Mesendoderm (in vitro differentiated cells): ENCODE measurements at regions not wholly inside any gene's neighbourhood (a gene's known extent, or its start where the extent isn't known, plus 50 kb on each side); places are given as distances from the start of the nearest gene placed in this dataset.

Source experiments
- DNase-seq: peaks from one replicate; pipeline ENCODE4 v3.0.0; 2013
- H2AK5ac ChIP-seq: 2 replicates; pipeline ENCODE4 v1.6.1; 2013; ENCODE audit warnings: low read length, inconsistent platforms
- H2BK120ac ChIP-seq: 2 replicates; pipeline ENCODE4 v1.6.1; 2013; ENCODE audit warnings: low read depth, mild to moderate bottlenecking, low read length, moderate library complexity, mixed read lengths
- H2BK15ac ChIP-seq: replicated peaks from 2 replicates; pipeline ENCODE4 v1.6.1; 2013; ENCODE audit warnings: low read depth, mild to moderate bottlenecking, moderate library complexity
- H2BK5ac ChIP-seq: 2 replicates; pipeline ENCODE4 v1.6.1; 2013; ENCODE audit warnings: low read length, inconsistent platforms
- H3K18ac ChIP-seq: 2 replicates; pipeline ENCODE4 v1.6.1; 2013; ENCODE audit warnings: mild to moderate bottlenecking, low read length, mixed read lengths
- H3K23ac ChIP-seq: one replicate; pipeline ENCODE4 v1.6.1; 2013; ENCODE audit warnings: low read length
- H3K27ac ChIP-seq: 2 replicates; pipeline ENCODE4 v1.5.1; 2013; ENCODE audit warnings: low read depth, mild to moderate bottlenecking, inconsistent platforms, low read length, moderate library complexity
- H3K27me3 ChIP-seq: 2 replicates; pipeline ENCODE4 v1.6.1; 2013; ENCODE audit warnings: low read length, control low read depth, mild to moderate bottlenecking, inconsistent platforms; ENCODE audit not compliant: insufficient read depth, poor library complexity
- H3K36me3 ChIP-seq: 2 replicates; pipeline ENCODE4 v1.6.1; 2013; ENCODE audit warnings: low read length, inconsistent platforms; ENCODE audit not compliant: control insufficient read depth, insufficient read depth
- H3K4ac ChIP-seq: one replicate; pipeline ENCODE4 v1.6.1; 2013; ENCODE audit warnings: low read depth, mild to moderate bottlenecking, low read length, moderate library complexity
- H3K4me1 ChIP-seq: 2 replicates; pipeline ENCODE4 v1.6.1; 2013; ENCODE audit warnings: low read depth, low read length, inconsistent platforms; ENCODE audit not compliant: control insufficient read depth
- H3K4me2 ChIP-seq: 2 replicates; pipeline ENCODE4 v1.6.1; 2013; ENCODE audit warnings: low read length
- H3K4me3 ChIP-seq: 2 replicates; pipeline ENCODE4 v1.5.1; 2013; ENCODE audit warnings: mild to moderate bottlenecking, low read length
- H3K56ac ChIP-seq: one replicate; pipeline ENCODE4 v1.6.1; 2013; ENCODE audit warnings: low read length
- H3K79me1 ChIP-seq: 2 replicates; pipeline ENCODE4 v1.6.1; 2013; ENCODE audit warnings: low read length, inconsistent platforms
- H3K79me2 ChIP-seq: 2 replicates; pipeline ENCODE4 v1.6.1; 2013; ENCODE audit warnings: mild to moderate bottlenecking, low read length; ENCODE audit not compliant: control insufficient read depth, insufficient read depth
- H3K9ac ChIP-seq: 2 replicates; pipeline ENCODE4 v1.6.1; 2013; ENCODE audit warnings: low read length, inconsistent platforms
- H4K5ac ChIP-seq: one replicate; pipeline ENCODE4 v1.6.1; 2013; ENCODE audit warnings: low read length
- H4K8ac ChIP-seq: one replicate; pipeline ENCODE4 v1.6.1; 2013; ENCODE audit warnings: low read depth, mild to moderate bottlenecking, control low read depth, low read length, moderate library complexity
- WGBS: extraction: QIAGEN DNeasy Blood & Tissue Kit; methylation state at CpG from one replicate; pipeline ENCODE4 v1.1.7; 2013; ENCODE audit warnings: low lambda C conversion rate, missing lambda C conversion rate; ENCODE audit not compliant: insufficient coverage; ENCODE audit errors: extremely low coverage; 5-methylcytosine and 5-hydroxymethylcytosine counted together

GRCh38 chr4:25513814-25514213, 136.8 kb downstream of the ANAPC4 start:
- no peak overlapping the region for H3K23ac ChIP-seq
- H3K56ac ChIP-seq, result no peak overlapping the region
- DNase-seq, result no peak
- no peak overlapping the region for H3K18ac ChIP-seq
- H3K9ac ChIP-seq, result no peak overlapping the region
- no peak overlapping the region for H2BK120ac ChIP-seq
- H3K4me1 ChIP-seq, result no peaks in the 10 kb centered on the region
- no peak overlapping the region for H2AK5ac ChIP-seq
- WGBS, result no CpG with 5 or more reads among the region's 4 CpGs
- no peak overlapping the region for H2BK15ac ChIP-seq
- no peak overlapping the region for H2BK5ac ChIP-seq
- no peak overlapping the region for H3K27ac ChIP-seq
- H3K4ac ChIP-seq, result no peak overlapping the region
- no peaks in the 10 kb centered on the region for H3K27me3 ChIP-seq
- H3K79me1 ChIP-seq, result no peaks in the 10 kb centered on the region
- H3K4me2 ChIP-seq, result no peak overlapping the region
- H3K4me3 ChIP-seq, result no peak overlapping the region
- H3K36me3 ChIP-seq, result no peaks in the 10 kb centered on the region
- H4K8ac ChIP-seq, result no peak overlapping the region
- H4K5ac ChIP-seq, result no peak overlapping the region
- no peaks in the 10 kb centered on the region for H3K79me2 ChIP-seq

DNA sequence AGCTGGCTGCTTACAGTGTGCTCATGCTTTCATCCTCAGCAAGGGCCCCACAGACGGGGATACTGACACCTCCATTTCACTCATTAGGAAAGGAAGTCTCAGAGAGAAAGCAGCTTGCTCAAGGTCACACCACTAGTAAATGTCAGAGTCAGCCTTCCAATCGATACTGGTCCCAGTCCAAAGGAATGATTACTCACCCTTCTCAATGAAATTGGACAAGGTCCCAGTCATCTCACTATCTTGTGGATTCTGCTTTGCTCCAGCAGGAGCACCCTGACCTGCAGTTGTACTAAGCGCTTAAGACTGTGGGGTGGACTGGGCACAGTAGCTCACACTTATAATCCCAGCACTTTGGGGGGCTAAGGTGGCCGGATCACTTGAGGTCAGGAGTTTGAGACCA, 132.2 kb upstream of the SLC34A2 start:
- H4K5ac ChIP-seq, result no peak overlapping the region
- H3K23ac ChIP-seq, result no peak overlapping the region
- no peak overlapping the region for H2BK5ac ChIP-seq
- H3K9ac ChIP-seq, result no peak overlapping the region
- no peaks in the 10 kb centered on the region for H3K79me1 ChIP-seq
- no peaks in the 10 kb centered on the region for H3K79me2 ChIP-seq
- H3K27me3 ChIP-seq, result no peaks in the 10 kb centered on the region
- H4K8ac ChIP-seq, result no peak overlapping the region
- no peak overlapping the region for H2BK120ac ChIP-seq
- H3K4me1 ChIP-seq, result no peaks in the 10 kb centered on the region
- WGBS, result no CpG with 5 or more reads among the region's 4 CpGs
- H2AK5ac ChIP-seq, result no peak overlapping the region
- no peak overlapping the region for H3K4me2 ChIP-seq
- H3K18ac ChIP-seq, result no peak overlapping the region
- no peaks in the 10 kb centered on the region for H3K36me3 ChIP-seq
- H3K27ac ChIP-seq, result no peak overlapping the region
- H3K4me3 ChIP-seq, result no peak overlapping the region
- H3K56ac ChIP-seq, result no peak overlapping the region
- no peak overlapping the region for H2BK15ac ChIP-seq
- no peak for DNase-seq
- no peak overlapping the region for H3K4ac ChIP-seq

- no peaks in the 10 kb centered on the region for H3K27me3 ChIP-seq
- H2BK5ac ChIP-seq, result no peak overlapping the region
- H3K9ac ChIP-seq, result no peak overlapping the region
- no peak overlapping the region for H2BK120ac ChIP-seq
- no CpG with 5 or more reads among the region's 2 CpGs for WGBS
- no peak overlapping the region for H2AK5ac ChIP-seq
- no peak for DNase-seq
- no peak overlapping the region for H3K18ac ChIP-seq
- no peak overlapping the region for H4K8ac ChIP-seq
- no peaks in the 10 kb centered on the region for H3K36me3 ChIP-seq
- no peak overlapping the region for H3K23ac ChIP-seq
- H3K27ac ChIP-seq, result no peak overlapping the region
- H2BK15ac ChIP-seq, result no peak overlapping the region
- H4K5ac ChIP-seq, result no peak overlapping the region
- no peak overlapping the region for H3K4ac ChIP-seq
- H3K4me3 ChIP-seq, result no peak overlapping the region
- no peak overlapping the region for H3K56ac ChIP-seq
- no peak overlapping the region for H3K4me2 ChIP-seq
- H3K79me2 ChIP-seq, result no peaks in the 10 kb centered on the region
- no peaks in the 10 kb centered on the region for H3K4me1 ChIP-seq
- H3K79me1 ChIP-seq, result no peaks in the 10 kb centered on the region
Observed at GRCh38 chr4:25524663-25525062, 131.0 kb upstream of the SLC34A2 start.

- Histone ChIP-seq H3K56ac (no peak overlapping the region), H3K9ac (no peak overlapping the region), H3K18ac (no peak overlapping the region), H3K4me1 (no peaks in the 10 kb centered on the region), H3K36me3 (no peaks in the 10 kb centered on the region), H3K23ac (no peak overlapping the region), H2BK5ac (no peak overlapping the region), H3K4ac (no peak overlapping the region), H3K4me2 (no peak overlapping the region), H4K8ac (no peak overlapping the region), H3K79me1 (no peaks in the 10 kb centered on the region), H3K79me2 (no peaks in the 10 kb centered on the region), H2BK120ac (no peak overlapping the region), H3K4me3 (no peak overlapping the region), H3K27ac (no peak overlapping the region), H4K5ac (no peak overlapping the region), H2AK5ac (no peak overlapping the region), H2BK15ac (no peak overlapping the region), H3K27me3 (no peaks in the 10 kb centered on the region)
- no CpG with 5 or more reads among the region's 6 CpGs for WGBS
- no peak for DNase-seq
Observed at GRCh38 chr4:25525896-25526295, 129.8 kb upstream of the SLC34A2 start.

- H3K18ac ChIP-seq, result no peak overlapping the region
- WGBS, result no CpG with 5 or more reads among the region's 1 CpG
Observed at GRCh38 chr4:25527034-25527433, 128.6 kb upstream of the SLC34A2 start.

DNA sequence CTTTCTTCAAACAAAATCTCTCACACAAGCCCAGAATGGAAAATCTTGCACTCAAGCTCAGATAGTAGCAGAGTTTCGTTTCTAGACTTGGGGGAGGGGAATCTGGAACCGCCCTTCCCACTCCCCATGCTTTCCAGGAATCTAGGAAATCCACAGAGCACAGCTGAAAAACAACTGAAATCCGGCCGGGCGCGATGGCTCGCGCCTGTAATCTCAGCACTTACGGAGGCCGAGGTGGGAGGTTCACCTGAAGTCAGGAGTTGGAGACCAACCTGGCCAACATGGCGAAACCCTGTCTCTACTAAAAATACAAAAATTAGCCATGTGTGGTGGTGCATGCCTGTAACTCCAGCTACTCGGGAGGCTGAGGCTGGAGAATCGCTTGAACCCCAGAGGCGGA, 127.3 kb upstream of the SLC34A2 start:
- no CpG with 5 or more reads among the region's 14 CpGs for WGBS
- no peaks in the 10 kb centered on the region for H3K4me1 ChIP-seq
- no peak overlapping the region for H3K4me2 ChIP-seq
- no peak overlapping the region for H3K4ac ChIP-seq
- no peak overlapping the region for H3K23ac ChIP-seq
- H3K18ac ChIP-seq, result no peak overlapping the region
- no peak overlapping the region for H2BK5ac ChIP-seq
- H2AK5ac ChIP-seq, result no peak overlapping the region
- no peak overlapping the region for H3K9ac ChIP-seq
- no peak overlapping the region for H3K56ac ChIP-seq
- no peaks in the 10 kb centered on the region for H3K79me1 ChIP-seq
- no peak for DNase-seq
- no peak overlapping the region for H3K27ac ChIP-seq
- H2BK120ac ChIP-seq, result no peak overlapping the region
- H4K5ac ChIP-seq, result no peak overlapping the region
- no peaks in the 10 kb centered on the region for H3K79me2 ChIP-seq
- H3K4me3 ChIP-seq, result no peak overlapping the region
- no peaks in the 10 kb centered on the region for H3K36me3 ChIP-seq
- no peak overlapping the region for H2BK15ac ChIP-seq
- no peak overlapping the region for H4K8ac ChIP-seq
- H3K27me3 ChIP-seq, result no peaks in the 10 kb centered on the region

More at GRCh38 chr4:25527034-25527433, 128.6 kb upstream of the SLC34A2 start:
- H3K4me1 ChIP-seq, result no peaks in the 10 kb centered on the region
- H2AK5ac ChIP-seq, result no peak overlapping the region
- H4K5ac ChIP-seq, result no peak overlapping the region
- H3K4me3 ChIP-seq, result no peak overlapping the region
- H3K9ac ChIP-seq, result no peak overlapping the region
- H3K56ac ChIP-seq, result no peak overlapping the region
- H3K27ac ChIP-seq, result no peak overlapping the region
- H4K8ac ChIP-seq, result no peak overlapping the region
- no peak overlapping the region for H2BK120ac ChIP-seq
- no peak overlapping the region for H3K4ac ChIP-seq
- H2BK15ac ChIP-seq, result no peak overlapping the region
- H3K27me3 ChIP-seq, result no peaks in the 10 kb centered on the region
- no peaks in the 10 kb centered on the region for H3K36me3 ChIP-seq
- no peak overlapping the region for H3K4me2 ChIP-seq
- DNase-seq, result no peak
- H3K79me2 ChIP-seq, result no peaks in the 10 kb centered on the region
- no peak overlapping the region for H2BK5ac ChIP-seq
- no peak overlapping the region for H3K23ac ChIP-seq
- no peaks in the 10 kb centered on the region for H3K79me1 ChIP-seq
